ENCODE measurements at regions not wholly inside any gene's neighbourhood (a gene's known extent, or its start where the extent isn't known, plus 50 kb on each side); places are given as distances from the start of the nearest gene placed in this dataset.

GRCh38 chr12:19623751-19624399 lies 184.6 kb downstream of the AEBP2 start:
- TF ChIP-seq CTCF (IDR thresholded peaks at IDR 0.05) (no peak), POLR2AphosphoS5 (IDR thresholded peaks at IDR 0.05; ENCODE audit: low read depth, low read length) (no peak), SIN3A (IDR thresholded peaks at IDR 0.05; ENCODE audit: borderline replicate concordance, insufficient read depth, low read depth, low read length) (no peak), REST (IDR thresholded peaks at IDR 0.05; ENCODE audit: insufficient read depth in 1 of 2, low read depth in 2 of 2, low read length in 1 of 2) (no peak), TCF7L2 (IDR thresholded peaks at IDR 0.05; ENCODE audit: low read depth, low read length) (no peak)
